B cell (primary cell): ENCODE measurements at regions not wholly inside any gene's neighbourhood (a gene's known extent, or its start where the extent isn't known, plus 50 kb on each side); places are given as distances from the start of the nearest gene placed in this dataset.

Experiments
- CTCF ChIP-seq: fragments of 200-600 bp; IDR thresholded peaks from one replicate; pipeline ENCODE4 v1.8.0; 2022; ENCODE audit warnings: antibody characterized with exemption, mild to moderate bottlenecking
- EZH2 ChIP-seq: IDR thresholded peaks from 2 replicates; pipeline ENCODE4 v1.6.1; 2012; ENCODE audit warnings: borderline replicate concordance, low read depth, mild to moderate bottlenecking, moderate library complexity, low read length; ENCODE audit not compliant: insufficient read depth, poor library complexity, severe bottlenecking

- TF ChIP-seq CTCF, result no peak
- no peak for TF ChIP-seq EZH2
These were observed 50.3 kb upstream of the CBFA2T3 start for GRCh38 chr16:89027281-89027680.
